Liver (tissue), 8 donors: ENCODE measurements at regions not wholly inside any gene's neighbourhood (a gene's known extent, or its start where the extent isn't known, plus 50 kb on each side); places are given as distances from the start of the nearest gene placed in this dataset.

ENCODE experiments used
- DNase-seq: peaks from one replicate; pipeline ENCODE4 v3.0.0-alpha.2; 2017; ENCODE audit warnings: low spot score
- H3K27ac ChIP-seq, 2 donors: one replicate each; pipeline ENCODE4 v1.7.0; 2013; ENCODE audit warnings: inconsistent platforms in 2 of 2, low read length in 2 of 2, control low read depth in 1 of 2, low read depth in 1 of 2, mild to moderate bottlenecking in 1 of 2
- H3K27me3 ChIP-seq, 4 donors: one replicate each; pipeline versions ENCODE4 v1.6.1 to v1.7.0; 2013; ENCODE audit warnings: low read length in 3 of 4, inconsistent platforms in 1 of 4, mild to moderate bottlenecking in 1 of 4, moderate library complexity in 1 of 4; ENCODE audit not compliant: control insufficient read depth in 4 of 4, insufficient read depth in 4 of 4
- H3K36me3 ChIP-seq, 4 donors: one replicate each; pipeline versions ENCODE4 v1.6.1 to v1.7.0; 2013; ENCODE audit warnings: low read length in 3 of 4, mild to moderate bottlenecking in 3 of 4, low read depth in 1 of 4, moderate library complexity in 1 of 4; ENCODE audit not compliant: control insufficient read depth in 4 of 4, insufficient read depth in 3 of 4
- H3K4me1 ChIP-seq, 4 donors: one replicate each; pipeline versions ENCODE4 v1.6.1 to v1.7.0; 2013; ENCODE audit warnings: low read length in 3 of 4, mild to moderate bottlenecking in 3 of 4, moderate library complexity in 1 of 4; ENCODE audit not compliant: control insufficient read depth in 4 of 4, insufficient read depth in 4 of 4
- H3K4me3 ChIP-seq, 3 donors: one replicate each; pipeline versions ENCODE4 v1.6.1 to v1.7.0; 2013; ENCODE audit warnings: low read length in 3 of 3, control low read depth in 1 of 3, low read depth in 1 of 3, mild to moderate bottlenecking in 1 of 3
- H3K9ac ChIP-seq, 2 donors: one replicate each; pipeline ENCODE4 v1.7.0; 2013; ENCODE audit warnings: low read length in 2 of 2, mild to moderate bottlenecking in 2 of 2, moderate library complexity in 2 of 2, control low read depth in 1 of 2, low read depth in 1 of 2
- H3K9me3 ChIP-seq, 4 donors: one replicate each; pipeline versions ENCODE4 v1.6.1 to v1.7.0; 2013; ENCODE audit warnings: low read length in 3 of 4; ENCODE audit not compliant: control insufficient read depth in 4 of 4
- FOXA1 ChIP-seq: IDR thresholded peaks from 2 replicates; pipeline ENCODE4 v1.6.1; 2016; ENCODE audit warnings: antibody characterized with exemption
- FOXA2 ChIP-seq: IDR thresholded peaks from 2 replicates; pipeline ENCODE4 v1.6.1; 2016; ENCODE audit warnings: antibody characterized with exemption
- GABPA ChIP-seq, 2 donors: IDR thresholded peaks in 1 of 2; conservative IDR thresholded peaks in 1 of 2; 2 replicates each; pipeline ENCODE4 v1.6.1; 2016; ENCODE audit warnings: antibody characterized with exemption in 2 of 2, mild to moderate bottlenecking in 1 of 2, moderate library complexity in 1 of 2
- HNF4A ChIP-seq, 2 donors: conservative IDR thresholded peaks; 2 replicates each; pipeline ENCODE4 v1.6.1; 2016; ENCODE audit warnings: antibody characterized with exemption in 2 of 2, mild to moderate bottlenecking in 2 of 2
- HNF4G ChIP-seq: IDR thresholded peaks from 2 replicates; pipeline ENCODE4 v1.6.1; 2016; ENCODE audit warnings: antibody characterized with exemption
- JUND ChIP-seq, 2 donors: IDR thresholded peaks; 2 replicates each; pipeline ENCODE4 v1.6.1; 2016; ENCODE audit warnings: antibody characterized with exemption in 2 of 2
- NR2F2 ChIP-seq: IDR thresholded peaks from 2 replicates; pipeline ENCODE4 v1.6.1; 2016; ENCODE audit warnings: antibody characterized with exemption
- RAD21 ChIP-seq, 2 donors: IDR thresholded peaks; 2 replicates each; pipeline ENCODE4 v1.6.1; 2016; ENCODE audit warnings: antibody characterized with exemption in 2 of 2, mild to moderate bottlenecking in 2 of 2
- RXRA ChIP-seq, 2 donors: IDR thresholded peaks; 2 replicates each; pipeline ENCODE4 v1.6.1; 2017 to 2018; ENCODE audit warnings: antibody characterized with exemption in 2 of 2, mild to moderate bottlenecking in 1 of 2
- TAF1 ChIP-seq: conservative IDR thresholded peaks from 2 replicates; pipeline ENCODE4 v1.6.1; 2016; ENCODE audit warnings: antibody characterized with exemption, mild to moderate bottlenecking
- YY1 ChIP-seq: IDR thresholded peaks from 2 replicates; pipeline ENCODE4 v1.6.1; 2016; ENCODE audit warnings: antibody characterized with exemption, mild to moderate bottlenecking
- WGBS: extraction: QIAGEN DNeasy Blood & Tissue Kit; methylation state at CpG from one replicate; pipeline ENCODE4 v1.1.7; 2013; 5-methylcytosine and 5-hydroxymethylcytosine counted together
- TF ChIP-seq, protein P1 (sequence below): fragments of 150-350 bp; IDR thresholded peaks from 2 replicates; pipeline ENCODE4 v1.5.1; 2017; ENCODE audit warnings: improper control_type of control experiment, low read depth, low read length; ENCODE audit not compliant: missing input control
- TF ChIP-seq, protein P2 (sequence below): IDR thresholded peaks from 2 replicates; pipeline ENCODE4 v1.6.1; 2016; ENCODE audit warnings: antibody characterized with exemption
- TF ChIP-seq, protein P3 (sequence below): IDR thresholded peaks from 2 replicates; pipeline ENCODE4 v1.6.1; 2016; ENCODE audit warnings: antibody characterized with exemption
- TF ChIP-seq, protein P4 (sequence below): IDR thresholded peaks from 2 replicates; pipeline ENCODE4 v1.6.1; 2016; ENCODE audit warnings: antibody characterized with exemption, mild to moderate bottlenecking
- donor health status: healthy.
- donor health status: healthy.
- donor health status: healthy.
- donor health status: healthy.
- donor health status: healthy.

DNA sequence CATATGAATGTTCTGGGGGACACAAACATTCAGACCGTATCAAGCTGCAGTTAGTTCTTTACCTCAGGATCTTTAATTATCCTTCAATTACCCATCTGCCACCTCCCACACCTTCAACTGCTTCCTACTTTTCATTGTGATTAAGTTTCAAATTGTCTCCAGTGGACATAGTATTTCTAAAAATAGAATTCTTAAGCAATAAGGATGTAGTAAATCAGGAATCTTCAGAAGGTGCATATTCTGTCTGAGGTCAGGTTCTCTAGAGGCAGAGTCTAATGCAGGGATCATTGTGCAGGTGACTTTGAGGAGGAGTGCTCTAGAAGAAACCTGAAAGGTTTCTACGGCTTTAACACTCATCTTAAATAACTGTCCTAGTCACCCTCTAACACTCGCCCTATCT lies 102.6 kb upstream of the PPP2R5A start (continued):
- TF ChIP-seq, protein P1, sequence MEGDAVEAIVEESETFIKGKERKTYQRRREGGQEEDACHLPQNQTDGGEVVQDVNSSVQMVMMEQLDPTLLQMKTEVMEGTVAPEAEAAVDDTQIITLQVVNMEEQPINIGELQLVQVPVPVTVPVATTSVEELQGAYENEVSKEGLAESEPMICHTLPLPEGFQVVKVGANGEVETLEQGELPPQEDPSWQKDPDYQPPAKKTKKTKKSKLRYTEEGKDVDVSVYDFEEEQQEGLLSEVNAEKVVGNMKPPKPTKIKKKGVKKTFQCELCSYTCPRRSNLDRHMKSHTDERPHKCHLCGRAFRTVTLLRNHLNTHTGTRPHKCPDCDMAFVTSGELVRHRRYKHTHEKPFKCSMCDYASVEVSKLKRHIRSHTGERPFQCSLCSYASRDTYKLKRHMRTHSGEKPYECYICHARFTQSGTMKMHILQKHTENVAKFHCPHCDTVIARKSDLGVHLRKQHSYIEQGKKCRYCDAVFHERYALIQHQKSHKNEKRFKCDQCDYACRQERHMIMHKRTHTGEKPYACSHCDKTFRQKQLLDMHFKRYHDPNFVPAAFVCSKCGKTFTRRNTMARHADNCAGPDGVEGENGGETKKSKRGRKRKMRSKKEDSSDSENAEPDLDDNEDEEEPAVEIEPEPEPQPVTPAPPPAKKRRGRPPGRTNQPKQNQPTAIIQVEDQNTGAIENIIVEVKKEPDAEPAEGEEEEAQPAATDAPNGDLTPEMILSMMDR = no peak
- TF ChIP-seq RAD21 (IDR thresholded peaks at IDR 0.05) = no peak
- TF ChIP-seq HNF4G = no peak
- TF ChIP-seq TAF1 = no peak

DNA sequence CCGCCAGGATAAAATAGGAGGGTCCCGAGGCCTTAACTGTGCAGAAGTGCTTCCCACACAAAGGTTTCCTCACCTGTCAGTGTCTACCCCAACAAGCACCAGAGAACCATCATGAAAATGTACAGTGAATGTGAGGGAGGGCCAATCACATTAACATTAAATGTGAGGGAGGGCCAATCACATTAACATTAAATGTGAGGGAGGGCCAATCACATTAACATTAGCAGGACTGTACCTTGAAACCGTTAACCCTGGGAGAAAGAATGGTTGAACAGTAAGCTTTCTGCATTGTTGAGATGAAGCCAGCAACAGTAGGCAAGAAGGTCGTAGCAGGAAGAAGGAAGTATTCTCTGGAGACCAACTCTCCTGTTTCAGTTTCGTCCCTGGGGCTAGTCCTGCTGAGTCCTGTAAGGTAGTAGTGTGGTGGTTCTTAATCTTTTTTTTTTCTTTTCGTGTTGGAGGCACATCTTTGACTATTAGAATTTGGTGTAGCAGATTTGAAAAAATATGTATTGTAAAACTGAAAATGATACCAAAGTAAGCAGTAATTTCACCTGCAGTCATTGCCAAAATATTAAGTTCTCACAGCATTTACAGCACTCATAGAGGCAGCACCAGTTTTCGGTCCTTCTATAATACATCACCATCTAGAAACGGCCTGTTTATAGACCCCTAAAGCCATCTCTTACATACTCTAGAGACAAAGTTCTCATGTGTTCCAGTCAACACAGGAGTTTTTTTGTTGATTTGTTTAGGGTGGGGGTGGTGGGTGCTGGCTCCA lies 98.6 kb upstream of the PPP2R5A start:
- TF ChIP-seq, protein P2, sequence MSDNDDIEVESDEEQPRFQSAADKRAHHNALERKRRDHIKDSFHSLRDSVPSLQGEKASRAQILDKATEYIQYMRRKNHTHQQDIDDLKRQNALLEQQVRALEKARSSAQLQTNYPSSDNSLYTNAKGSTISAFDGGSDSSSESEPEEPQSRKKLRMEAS = no peak
- TF ChIP-seq, protein P1 = no peak
- TF ChIP-seq RXRA (IDR thresholded peaks at IDR 0.05) (no peak), FOXA2 (no peak), RAD21 (IDR thresholded peaks at IDR 0.05) (no peak), HNF4A (conservative IDR thresholded peaks at IDR 0.05) (no peak)
- TF ChIP-seq, protein P3, sequence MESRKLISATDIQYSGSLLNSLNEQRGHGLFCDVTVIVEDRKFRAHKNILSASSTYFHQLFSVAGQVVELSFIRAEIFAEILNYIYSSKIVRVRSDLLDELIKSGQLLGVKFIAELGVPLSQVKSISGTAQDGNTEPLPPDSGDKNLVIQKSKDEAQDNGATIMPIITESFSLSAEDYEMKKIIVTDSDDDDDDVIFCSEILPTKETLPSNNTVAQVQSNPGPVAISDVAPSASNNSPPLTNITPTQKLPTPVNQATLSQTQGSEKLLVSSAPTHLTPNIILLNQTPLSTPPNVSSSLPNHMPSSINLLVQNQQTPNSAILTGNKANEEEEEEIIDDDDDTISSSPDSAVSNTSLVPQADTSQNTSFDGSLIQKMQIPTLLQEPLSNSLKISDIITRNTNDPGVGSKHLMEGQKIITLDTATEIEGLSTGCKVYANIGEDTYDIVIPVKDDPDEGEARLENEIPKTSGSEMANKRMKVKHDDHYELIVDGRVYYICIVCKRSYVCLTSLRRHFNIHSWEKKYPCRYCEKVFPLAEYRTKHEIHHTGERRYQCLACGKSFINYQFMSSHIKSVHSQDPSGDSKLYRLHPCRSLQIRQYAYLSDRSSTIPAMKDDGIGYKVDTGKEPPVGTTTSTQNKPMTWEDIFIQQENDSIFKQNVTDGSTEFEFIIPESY = no peak
- DNase-seq = no peak
- no peaks in the 10 kb centered on the region for H3K9me3 ChIP-seq
- H3K4me3 ChIP-seq = no peak overlapping the region
- no peaks in the 10 kb centered on the region for H3K27me3 ChIP-seq
- no peak overlapping the region for H3K27ac ChIP-seq
- WGBS = 80% methylated on average over 8 of the region's 8 CpGs
- no peaks in the 10 kb centered on the region for H3K4me1 ChIP-seq
- no peak overlapping the region for H3K9ac ChIP-seq
- H3K36me3 ChIP-seq = no peaks in the 10 kb centered on the region

DNA sequence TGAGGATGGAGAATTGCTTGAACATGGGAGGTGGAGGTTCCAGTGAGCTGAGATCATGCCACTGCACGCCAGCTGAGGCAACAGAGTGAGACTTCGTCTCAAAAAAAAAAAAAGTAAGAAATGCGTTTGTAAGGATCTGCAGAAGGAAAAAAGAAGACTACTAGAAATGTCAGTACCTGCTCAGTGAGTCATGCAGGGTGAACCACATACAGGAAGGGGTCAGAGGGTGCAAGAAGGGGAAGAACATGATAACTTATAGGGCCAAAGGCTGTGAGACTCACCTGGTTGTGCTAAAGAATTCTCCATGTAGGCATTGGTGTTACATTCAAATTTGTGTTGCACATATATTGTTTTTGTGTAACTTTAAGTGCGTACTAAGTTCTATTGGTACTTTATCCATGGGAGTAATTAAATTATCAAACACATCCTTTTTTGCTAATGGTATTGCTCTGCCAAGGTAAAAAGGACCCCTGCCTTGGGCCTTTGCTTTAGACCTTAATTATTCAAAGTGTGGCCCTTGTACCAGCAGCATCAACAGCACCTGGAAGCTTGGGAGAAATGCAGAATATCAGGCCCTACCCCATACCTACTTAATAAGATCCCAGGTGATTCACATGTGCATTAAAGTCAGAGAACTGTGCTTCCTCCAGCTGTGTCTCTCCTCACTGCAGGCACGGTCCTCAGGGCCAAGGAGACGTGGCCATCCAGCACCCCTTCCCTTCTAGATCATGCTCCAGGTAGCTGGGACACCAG lies 96.4 kb upstream of the PPP2R5A start:
- DNase-seq = no peak
- WGBS = 93% methylated on average over 6 of the region's 6 CpGs
- Histone ChIP-seq H3K9me3 (no peaks in the 10 kb centered on the region), H3K9ac (no peak overlapping the region), H3K4me1 (no peaks in the 10 kb centered on the region), H3K4me3 (no peak overlapping the region), H3K36me3 (no peaks in the 10 kb centered on the region), H3K27ac (no peak overlapping the region), H3K27me3 (no peaks in the 10 kb centered on the region)
- TF ChIP-seq, protein P3 = no peak
- no peak for TF ChIP-seq RXRA (IDR thresholded peaks at IDR 0.05)
- TF ChIP-seq FOXA2 = no peak
- no peak for TF ChIP-seq YY1
- TF ChIP-seq GABPA (IDR thresholded peaks at IDR 0.05 in 1 of 2, conservative IDR thresholded peaks at IDR 0.05 in 1 of 2) = no peak
- no peak for TF ChIP-seq JUND (IDR thresholded peaks at IDR 0.05)
- TF ChIP-seq RAD21 (IDR thresholded peaks at IDR 0.05) = no peak
- no peak for TF ChIP-seq FOXA1
- TF ChIP-seq, protein P4, sequence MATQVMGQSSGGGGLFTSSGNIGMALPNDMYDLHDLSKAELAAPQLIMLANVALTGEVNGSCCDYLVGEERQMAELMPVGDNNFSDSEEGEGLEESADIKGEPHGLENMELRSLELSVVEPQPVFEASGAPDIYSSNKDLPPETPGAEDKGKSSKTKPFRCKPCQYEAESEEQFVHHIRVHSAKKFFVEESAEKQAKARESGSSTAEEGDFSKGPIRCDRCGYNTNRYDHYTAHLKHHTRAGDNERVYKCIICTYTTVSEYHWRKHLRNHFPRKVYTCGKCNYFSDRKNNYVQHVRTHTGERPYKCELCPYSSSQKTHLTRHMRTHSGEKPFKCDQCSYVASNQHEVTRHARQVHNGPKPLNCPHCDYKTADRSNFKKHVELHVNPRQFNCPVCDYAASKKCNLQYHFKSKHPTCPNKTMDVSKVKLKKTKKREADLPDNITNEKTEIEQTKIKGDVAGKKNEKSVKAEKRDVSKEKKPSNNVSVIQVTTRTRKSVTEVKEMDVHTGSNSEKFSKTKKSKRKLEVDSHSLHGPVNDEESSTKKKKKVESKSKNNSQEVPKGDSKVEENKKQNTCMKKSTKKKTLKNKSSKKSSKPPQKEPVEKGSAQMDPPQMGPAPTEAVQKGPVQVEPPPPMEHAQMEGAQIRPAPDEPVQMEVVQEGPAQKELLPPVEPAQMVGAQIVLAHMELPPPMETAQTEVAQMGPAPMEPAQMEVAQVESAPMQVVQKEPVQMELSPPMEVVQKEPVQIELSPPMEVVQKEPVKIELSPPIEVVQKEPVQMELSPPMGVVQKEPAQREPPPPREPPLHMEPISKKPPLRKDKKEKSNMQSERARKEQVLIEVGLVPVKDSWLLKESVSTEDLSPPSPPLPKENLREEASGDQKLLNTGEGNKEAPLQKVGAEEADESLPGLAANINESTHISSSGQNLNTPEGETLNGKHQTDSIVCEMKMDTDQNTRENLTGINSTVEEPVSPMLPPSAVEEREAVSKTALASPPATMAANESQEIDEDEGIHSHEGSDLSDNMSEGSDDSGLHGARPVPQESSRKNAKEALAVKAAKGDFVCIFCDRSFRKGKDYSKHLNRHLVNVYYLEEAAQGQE = no peak
- TF ChIP-seq, protein P2 = no peak
- TF ChIP-seq TAF1 = no peak
- TF ChIP-seq NR2F2 = no peak
